GM12891 (cell line): ENCODE measurements at regions not wholly inside any gene's neighbourhood (a gene's known extent, or its start where the extent isn't known, plus 50 kb on each side); places are given as distances from the start of the nearest gene placed in this dataset.
A peak's percentile ranks its signal among the peaks of the same experiment; 100 is the strongest.

Source experiments
- DNase-seq: peaks from one replicate; pipeline ENCODE4 v3.0.0; 2011; ENCODE audit warnings: low spot score; ENCODE audit not compliant: insufficient read length
- FAIRE-seq: peaks from 2 replicates; lab custom pipeline; 2011; peaks lifted over from hg19 to GRCh38; lab: Jason Lieb, UNC
- PAX5 ChIP-seq: IDR thresholded peaks from 2 replicates; pipeline ENCODE4 v1.6.1; 2011; ENCODE audit warnings: low read length, moderate library complexity, mild to moderate bottlenecking; ENCODE audit not compliant: insufficient read depth, severe bottlenecking
- POLR2A ChIP-seq: IDR thresholded peaks from 2 replicates; pipeline ENCODE4 v1.6.1; 2011; ENCODE audit warnings: low read depth, low read length, control low read depth
- POLR2AphosphoS5 ChIP-seq: IDR thresholded peaks from 2 replicates; pipeline ENCODE4 v1.6.1; 2011; ENCODE audit warnings: low read depth, low read length, control low read depth
- POU2F2 ChIP-seq: IDR thresholded peaks from 2 replicates; pipeline ENCODE4 v1.6.1; 2011; ENCODE audit warnings: low read depth, mild to moderate bottlenecking, control low read depth, low read length, moderate library complexity
- SPI1 ChIP-seq: IDR thresholded peaks from 2 replicates; pipeline ENCODE4 v1.6.1; 2011; ENCODE audit warnings: low read depth, low read length, control low read depth
- TAF1 ChIP-seq: IDR thresholded peaks from 2 replicates; pipeline ENCODE4 v1.6.1; 2011; ENCODE audit warnings: low read depth, low read length, control low read depth

GRCh38 chr17:72422505-72423285 is 301.9 kb downstream of the SOX9 start:
- DNase-seq (peak; percentile 30), FAIRE-seq (peak; percentile 79)
- TF ChIP-seq SPI1, result peak; percentile 61
- peak; percentile 8 for TF ChIP-seq PAX5
- 0 out of 2 replicates have a peak, but pooled peaks have one; percentile 32 for TF ChIP-seq TAF1
- TF ChIP-seq POLR2AphosphoS5, result no peak
- TF ChIP-seq POU2F2, result peak; percentile 73
- no peak for TF ChIP-seq POLR2A

GRCh38 chr17:72423286-72423589 is 302.4 kb downstream of the SOX9 start:
- FAIRE-seq, result no peak
- TF ChIP-seq TAF1, result no peak
- no peak for TF ChIP-seq SPI1
- TF ChIP-seq PAX5, result no peak
- no peak for TF ChIP-seq POLR2AphosphoS5
- TF ChIP-seq POU2F2, result no peak
- TF ChIP-seq POLR2A, result no peak; the same call in none of the 2 replicates

GRCh38 chr17:72423718-72424117 is 302.9 kb downstream of the SOX9 start:
- DNase-seq (no peak), FAIRE-seq (no peak)
- 0 out of 2 replicates have a peak, but pooled peaks have one; percentile 4 for TF ChIP-seq POLR2A
- no peak for TF ChIP-seq TAF1

More at GRCh38 chr17:72423286-72423589, 302.4 kb downstream of the SOX9 start:
- no peak for DNase-seq

GRCh38 chr17:72424505-72425117 is 303.8 kb downstream of the SOX9 start:
- TF ChIP-seq POLR2AphosphoS5 (no peak), POU2F2 (0 out of 2 replicates have a peak, but pooled peaks have one; percentile 9)
- no peak for FAIRE-seq
- DNase-seq, result no peak

- TF ChIP-seq POU2F2 (no peak), TAF1 (no peak), SPI1 (no peak), POLR2AphosphoS5 (no peak), POLR2A (no peak), PAX5 (no peak)
- no peak for FAIRE-seq
- DNase-seq, result no peak
These were observed 304.4 kb downstream of the SOX9 start for GRCh38 chr17:72425133-72425793.

GRCh38 chr17:72425794-72426168 is 305.0 kb downstream of the SOX9 start:
- DNase-seq (no peak), FAIRE-seq (no peak)
- TF ChIP-seq POU2F2 (no peak), POLR2AphosphoS5 (no peak), SPI1 (no peak), POLR2A (no peak), PAX5 (no peak), TAF1 (no peak)

- FAIRE-seq (no peak), DNase-seq (no peak)
- TF ChIP-seq POU2F2 (no peak), SPI1 (no peak), TAF1 (no peak), POLR2A (no peak), POLR2AphosphoS5 (no peak), PAX5 (no peak)
These were observed 305.5 kb downstream of the SOX9 start for GRCh38 chr17:72426321-72426720.

GRCh38 chr17:72426948-72427760 is 306.3 kb downstream of the SOX9 start:
- DNase-seq (no peak), FAIRE-seq (no peak)
- TF ChIP-seq SPI1, result no peak
- no peak for TF ChIP-seq PAX5
- no peak for TF ChIP-seq POLR2A
- TF ChIP-seq POU2F2, result no peak
- TF ChIP-seq TAF1, result no peak
- TF ChIP-seq POLR2AphosphoS5, result no peak

GRCh38 chr17:72427761-72428109 is 306.9 kb downstream of the SOX9 start:
- FAIRE-seq (no peak), DNase-seq (no peak)
- TF ChIP-seq TAF1 (no peak), POLR2AphosphoS5 (no peak), PAX5 (no peak), POLR2A (no peak), SPI1 (no peak), POU2F2 (no peak)
